ENCODE measurements at regions not wholly inside any gene's neighbourhood (a gene's known extent, or its start where the extent isn't known, plus 50 kb on each side); places are given as distances from the start of the nearest gene placed in this dataset.

- no peak for TF ChIP-seq POLR2A (IDR thresholded peaks at IDR 0.05)
- no peak for TF ChIP-seq CTCF (IDR thresholded peaks at IDR 0.05)
- H3K36me3 ChIP-seq (replicated peaks in 1 of 2): no peaks in the 10 kb centered on the region
- no peaks in the 10 kb centered on the region for H3K4me1 ChIP-seq (replicated peaks in 1 of 2)
- no peak overlapping the region for H3K27ac ChIP-seq
- H3K27me3 ChIP-seq: no peaks in the 10 kb centered on the region
- no peak for DNase-seq
- 81 to 86% (median 82%) methylated on average over 2 of the region's 2 CpGs for WGBS, 4 donors
- no peaks in the 10 kb centered on the region for H3K9me3 ChIP-seq (replicated peaks in 1 of 3)
- H3K4me3 ChIP-seq: no peak overlapping the region
- intact Hi-C loops (cut with DNase I): no loop called here
Observed at GRCh38 chr15:94563456-94563855, 332.1 kb downstream of the MCTP2 start.

GRCh38 chr15:94576889-94577533, 345.6 kb downstream of the MCTP2 start:
- DNase-seq: peak in 2 of 7 donors; percentile 16 to 28
- 67 to 69% (median 68%) methylated on average over 11 to 12 of the region's 12 CpGs for WGBS, 4 donors
- TF ChIP-seq POLR2A (IDR thresholded peaks at IDR 0.05) (no peak), CTCF (IDR thresholded peaks at IDR 0.05) (peak; percentile 10 to 45 (median 27))

GRCh38 chr15:94579286-94579685, 347.9 kb downstream of the MCTP2 start:
- H3K4me1 ChIP-seq (replicated peaks in 1 of 2): no peaks in the 10 kb centered on the region
- H3K27me3 ChIP-seq: no peaks in the 10 kb centered on the region
- WGBS, 4 donors: 67 to 77% (median 72%) methylated on average over 5 of the region's 5 CpGs
- DNase-seq: no peak
- H3K36me3 ChIP-seq (replicated peaks in 1 of 2): no peaks in the 10 kb centered on the region
- no peak for TF ChIP-seq POLR2A (IDR thresholded peaks at IDR 0.05)
- TF ChIP-seq CTCF (IDR thresholded peaks at IDR 0.05): no peak
- H3K4me3 ChIP-seq: no peak overlapping the region
- H3K9me3 ChIP-seq (replicated peaks in 1 of 3): no peaks in the 10 kb centered on the region
- intact Hi-C loops (cut with DNase I): no loop called here
- no peak overlapping the region for H3K27ac ChIP-seq

More at GRCh38 chr15:94576889-94577533, 345.6 kb downstream of the MCTP2 start:
- no peaks in the 10 kb centered on the region for H3K9me3 ChIP-seq (replicated peaks in 1 of 3)
- H3K27ac ChIP-seq: no peak overlapping the region
- intact Hi-C loops (cut with DNase I): no loop called here
- H3K36me3 ChIP-seq (replicated peaks in 1 of 2): no peaks in the 10 kb centered on the region
- no peaks in the 10 kb centered on the region for H3K4me1 ChIP-seq (replicated peaks in 1 of 2)
- H3K4me3 ChIP-seq: no peak overlapping the region
- H3K27me3 ChIP-seq: no peaks in the 10 kb centered on the region

GRCh38 chr15:94580211-94580885, 349.0 kb downstream of the MCTP2 start:
- 55 to 76% (median 62%) methylated on average over 12 of the region's 12 CpGs for WGBS, 4 donors
- H3K27ac ChIP-seq: no peak overlapping the region
- no peaks in the 10 kb centered on the region for H3K9me3 ChIP-seq (replicated peaks in 1 of 3)
- H3K4me1 ChIP-seq (replicated peaks in 1 of 2): no peaks in the 10 kb centered on the region
- DNase-seq: no peak
- H3K27me3 ChIP-seq: no peaks in the 10 kb centered on the region
- H3K4me3 ChIP-seq: no peak overlapping the region
- TF ChIP-seq CTCF (IDR thresholded peaks at IDR 0.05) (no peak), POLR2A (IDR thresholded peaks at IDR 0.05) (no peak)
- intact Hi-C loops (cut with DNase I): no loop called here
- no peaks in the 10 kb centered on the region for H3K36me3 ChIP-seq (replicated peaks in 1 of 2)
